GM18909 (cell line): ENCODE measurements at regions not wholly inside any gene's neighbourhood (a gene's known extent, or its start where the extent isn't known, plus 50 kb on each side); places are given as distances from the start of the nearest gene placed in this dataset.
A peak's percentile ranks its signal among the peaks of the same experiment; 100 is the strongest.

ENCODE experiments used
- ATAC-seq: cut with Tn5 transposase; IDR thresholded peaks from one replicate; pipeline ENCODE4 v1.9.1; 2021; ENCODE audit warnings: mild to moderate bottlenecking; ENCODE audit not compliant: unreplicated experiment, poor library complexity

DNA sequence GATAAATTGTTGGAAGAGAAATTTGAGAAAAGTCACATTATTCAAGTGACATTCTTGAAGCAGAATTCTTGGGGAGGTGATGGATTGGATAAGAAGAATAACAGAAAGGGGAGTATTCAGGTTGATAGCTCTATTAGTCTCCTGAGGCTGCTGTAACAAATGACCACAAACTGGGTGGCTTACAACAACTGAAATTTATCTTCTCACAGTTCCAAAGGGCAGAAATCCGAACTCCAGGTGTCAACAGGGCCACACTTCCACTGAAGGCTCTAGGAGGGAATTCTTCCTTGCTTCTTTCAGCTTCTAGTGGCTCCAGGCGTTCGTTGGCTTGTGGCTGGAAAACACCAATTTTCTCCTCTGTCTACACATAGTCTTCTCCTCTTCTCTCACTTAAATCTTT is 99.8 kb downstream of the TES start:
- ATAC-seq = no peak

DNA sequence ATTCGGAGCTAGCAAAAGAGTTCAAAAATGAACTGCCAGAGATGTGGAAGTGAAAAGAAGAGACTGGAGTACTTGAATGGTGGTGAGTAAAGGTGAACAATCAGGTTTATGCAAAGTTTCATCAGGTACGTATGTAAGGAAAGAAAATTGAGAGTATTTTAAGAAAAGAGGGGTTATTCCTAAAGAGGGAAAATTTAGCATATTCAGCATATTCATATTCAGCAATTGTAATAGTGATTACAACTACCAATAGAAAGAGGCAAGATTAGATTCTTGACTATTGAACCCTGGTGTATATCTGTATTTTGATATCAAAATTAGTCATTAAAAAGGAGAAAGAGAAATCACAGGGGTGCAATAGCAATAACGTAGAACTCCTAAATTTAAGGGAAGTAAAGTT is 100.9 kb downstream of the TES start:
- no peak for ATAC-seq

DNA sequence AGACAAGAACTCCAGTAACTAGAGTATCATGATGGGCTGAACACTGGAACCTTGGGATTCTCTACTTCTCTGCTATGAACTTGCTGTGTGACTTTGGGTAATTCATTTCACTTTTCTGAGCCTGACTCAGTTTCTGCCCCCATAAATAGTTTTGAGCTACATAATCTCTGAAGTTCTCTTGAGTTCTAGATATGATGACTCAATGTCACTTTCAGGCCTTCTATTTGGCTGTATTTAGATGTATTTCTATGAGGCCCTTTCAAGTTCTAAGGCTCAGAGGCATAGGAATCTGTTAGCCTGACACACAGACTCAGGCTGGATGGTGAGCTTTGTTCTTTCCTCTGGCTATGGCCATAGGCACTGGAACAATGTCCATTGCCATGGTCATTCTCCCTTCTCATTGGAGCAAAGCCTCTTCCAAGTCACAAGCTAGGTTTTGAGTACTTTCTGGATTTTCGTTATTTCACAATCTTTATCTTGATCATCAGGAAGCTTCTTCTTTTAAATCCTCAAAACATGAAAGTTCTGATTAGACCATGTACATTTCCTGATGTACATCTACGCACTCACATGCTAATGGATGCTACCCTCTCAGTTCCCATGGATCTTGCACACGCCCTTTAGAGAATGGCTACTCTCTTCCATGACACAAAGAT is 101.6 kb downstream of the TES start:
- no peak for ATAC-seq

DNA sequence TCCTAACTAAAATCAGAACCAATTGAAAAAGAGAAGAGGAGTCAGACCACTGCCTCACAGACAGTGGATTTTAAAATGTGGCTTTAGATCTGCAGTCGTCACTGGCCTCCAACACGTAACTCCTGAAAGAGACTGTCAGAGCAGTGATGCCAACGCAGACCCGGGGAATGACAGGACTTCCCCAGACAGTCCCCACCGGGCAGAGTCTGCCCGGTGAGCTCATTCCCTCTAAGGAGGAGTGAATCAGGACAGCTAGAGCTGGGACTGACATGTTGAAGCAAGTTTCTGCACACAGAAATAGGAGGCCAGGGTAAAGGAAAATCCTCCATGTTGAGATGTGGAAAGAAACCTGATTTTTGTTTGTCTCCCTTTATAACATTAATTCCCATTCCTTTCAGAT is 105.0 kb downstream of the TES start:
- no peak for ATAC-seq

DNA sequence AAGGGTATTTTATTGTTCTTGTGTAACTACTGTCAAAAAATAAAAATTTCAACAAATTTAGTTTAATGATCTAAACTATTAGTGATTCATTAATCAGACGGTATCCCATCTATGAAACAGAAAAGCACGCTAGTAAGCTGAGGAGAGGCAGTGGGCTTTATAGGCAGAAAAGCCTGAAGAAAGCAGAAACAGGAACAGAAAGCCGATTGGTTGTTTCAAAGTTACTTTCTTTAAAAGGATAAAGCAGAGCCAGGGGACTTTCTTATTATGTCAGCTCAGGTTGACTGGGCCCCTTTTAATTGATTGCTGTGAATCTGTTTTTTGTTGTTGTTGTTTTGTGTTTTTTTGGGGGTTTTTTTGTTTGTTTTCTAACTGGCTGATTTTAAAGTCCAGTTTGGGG is 105.5 kb downstream of the TES start:
- peak; percentile 36 for ATAC-seq

DNA sequence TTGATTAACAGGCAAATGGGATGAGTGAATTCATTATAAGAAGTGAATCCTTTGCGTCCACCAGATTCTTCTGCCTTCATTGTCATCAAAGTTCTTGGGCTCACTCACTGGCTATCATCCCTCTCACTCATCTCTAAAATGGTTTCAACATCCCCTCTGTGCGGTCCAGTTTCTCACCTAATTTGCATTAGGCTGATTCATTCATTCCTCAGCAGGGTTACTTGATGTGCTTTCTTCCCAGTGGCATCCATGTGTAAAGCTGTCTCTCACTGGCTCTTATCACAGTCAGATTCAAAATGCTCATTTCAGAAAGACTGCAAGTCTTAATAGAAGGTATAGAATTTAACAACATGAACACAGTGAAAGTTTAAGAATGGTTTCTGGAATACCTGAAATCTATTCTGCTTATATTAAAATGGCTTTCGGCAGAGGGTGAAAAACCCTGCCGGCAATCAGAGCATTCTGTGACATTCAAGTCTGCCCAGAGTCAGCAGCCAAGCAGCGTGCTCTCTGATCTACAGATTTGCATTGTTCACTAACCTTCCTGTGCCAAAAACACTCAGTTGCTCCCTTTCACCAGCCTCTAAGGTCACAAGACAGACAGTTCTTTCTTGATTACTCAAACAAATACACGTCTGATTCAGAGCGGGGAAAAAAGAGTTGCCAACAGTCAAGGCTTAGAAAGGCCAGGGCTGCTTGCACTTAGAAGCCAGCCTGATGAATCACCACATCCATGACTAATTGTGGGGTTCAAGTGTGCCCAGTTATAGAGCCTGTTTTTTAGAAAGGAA is 106.7 kb downstream of the TES start:
- ATAC-seq = peak; percentile 93

DNA sequence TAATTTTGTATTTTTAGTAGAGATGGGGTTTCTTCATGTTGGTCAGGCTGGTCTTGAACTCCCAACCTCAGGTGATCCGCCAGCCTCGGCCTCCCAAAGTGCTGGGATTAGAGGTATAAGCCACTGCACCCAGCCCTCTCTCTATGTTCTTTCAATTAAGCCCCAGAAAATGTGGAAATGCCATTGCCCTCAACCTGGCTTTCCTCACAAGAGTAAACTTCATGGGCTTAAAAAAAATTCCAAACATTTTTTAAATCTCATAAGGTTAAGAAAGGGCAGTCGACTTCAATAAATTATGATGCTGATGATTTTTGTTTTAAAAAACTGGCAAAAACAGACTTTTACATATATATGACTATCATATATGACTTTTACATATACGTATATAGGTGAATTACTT is 107.6 kb downstream of the TES start:
- no peak for ATAC-seq

DNA sequence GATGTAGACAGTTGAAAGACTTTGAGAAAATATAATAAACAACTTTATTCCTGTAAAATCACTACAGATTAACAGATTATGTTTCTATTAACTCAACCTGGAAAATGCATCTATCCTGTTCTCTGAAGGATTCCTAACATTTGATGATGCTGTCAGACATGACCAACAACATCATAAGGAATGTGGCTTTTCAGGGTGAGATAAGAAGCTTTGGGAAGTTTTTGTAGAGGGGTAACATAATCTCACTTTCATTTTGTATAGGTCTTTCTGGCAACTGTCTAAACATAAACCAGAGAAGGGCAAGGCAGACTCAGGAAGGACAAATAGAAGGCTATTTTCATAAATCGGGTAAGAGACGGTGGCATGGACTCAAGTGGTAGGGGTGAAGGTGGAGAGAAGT is 112.2 kb downstream of the TES start:
- ATAC-seq = no peak

DNA sequence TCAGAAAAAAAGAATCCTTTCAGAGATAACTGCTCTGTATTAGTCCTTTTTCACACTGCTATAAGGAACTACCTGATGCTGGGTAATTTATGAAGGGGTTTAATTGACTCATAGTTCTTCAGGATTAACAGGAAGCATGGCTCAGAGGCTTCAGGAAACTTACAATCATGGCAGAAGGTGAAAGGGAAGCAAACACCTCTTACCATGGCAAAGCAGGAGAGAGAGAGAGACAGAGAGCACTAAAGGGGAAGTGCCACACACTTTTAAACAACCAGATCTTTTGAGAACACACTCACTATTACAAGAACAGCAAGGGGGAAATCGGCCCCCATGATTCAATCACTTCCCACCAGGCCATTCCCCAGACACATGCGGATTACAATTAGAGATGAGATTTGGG is 114.2 kb downstream of the TES start:
- no peak for ATAC-seq

DNA sequence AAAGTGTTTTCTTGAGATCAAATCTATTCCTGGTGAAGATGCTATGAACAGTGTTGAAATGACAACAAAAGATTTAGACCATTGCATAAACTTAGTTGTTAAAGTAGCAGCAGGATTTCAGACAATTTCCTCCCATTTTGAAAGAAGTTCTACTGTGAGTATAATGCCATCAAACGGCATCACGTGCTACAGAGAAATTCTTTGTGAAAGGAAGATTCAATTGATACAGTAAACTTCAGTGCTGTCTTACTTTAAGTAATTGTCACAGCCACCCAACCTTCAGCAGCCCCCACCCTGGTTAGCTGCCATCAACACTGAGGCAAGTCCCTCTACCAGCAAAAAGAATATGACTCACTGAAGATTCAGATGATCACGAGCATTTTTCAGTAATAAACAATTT is 115.2 kb downstream of the TES start:
- no peak for ATAC-seq

DNA sequence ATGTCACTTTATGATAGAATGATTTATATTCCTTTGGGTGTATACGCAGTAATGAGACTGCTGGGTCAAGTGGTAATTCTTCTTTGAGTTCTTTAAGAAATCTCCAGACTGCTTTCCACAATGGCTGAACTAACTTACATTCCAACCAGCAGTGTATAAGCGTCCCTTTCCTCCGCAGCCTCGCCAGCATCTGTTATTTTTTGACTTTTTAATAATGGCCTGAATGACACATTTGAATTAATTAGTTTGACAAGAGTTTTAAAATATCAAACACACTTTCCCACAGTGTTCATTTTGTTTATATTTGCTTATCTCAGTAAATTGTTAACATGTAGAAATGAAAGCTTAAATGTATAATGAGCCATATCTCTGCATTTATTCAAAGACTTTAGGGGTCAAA is 116.8 kb downstream of the TES start:
- ATAC-seq = no peak

DNA sequence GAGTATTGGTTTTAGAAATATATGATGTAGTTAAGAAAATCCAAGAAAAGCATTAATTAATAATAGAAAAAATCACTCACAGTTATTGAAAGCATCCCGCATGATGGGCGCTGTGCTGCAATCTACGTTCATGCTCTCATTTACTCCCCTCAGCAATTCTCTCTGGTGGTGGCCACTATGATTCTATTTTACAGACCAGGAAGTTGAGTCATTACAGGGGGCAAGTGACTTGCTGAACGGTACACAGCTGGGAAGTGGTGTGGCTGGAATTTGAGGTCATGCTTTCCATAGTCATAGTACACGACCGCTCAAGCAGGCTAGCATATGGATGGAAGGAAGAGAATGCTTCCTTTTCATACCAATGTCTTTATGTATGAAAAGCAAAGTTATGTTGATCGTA is 117.4 kb downstream of the TES start:
- ATAC-seq = no peak

DNA sequence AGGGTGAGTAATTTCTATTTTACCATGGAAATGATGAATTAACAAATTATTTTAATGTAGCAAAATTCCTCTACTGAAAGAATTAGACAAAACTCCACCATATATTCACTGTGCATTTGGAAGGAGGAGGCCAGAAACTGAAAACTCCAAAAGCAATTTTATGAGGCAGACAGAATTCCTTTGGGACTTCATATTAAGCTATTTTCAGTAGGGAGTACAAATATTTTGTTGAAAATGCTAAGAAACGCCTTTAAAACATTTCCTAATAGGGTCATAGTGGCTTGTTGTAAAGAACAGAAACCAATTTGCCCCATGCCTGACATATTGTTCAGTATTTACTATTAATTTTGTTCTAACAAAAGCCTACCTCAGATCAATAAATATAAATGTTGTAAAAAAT is 117.8 kb downstream of the TES start:
- no peak for ATAC-seq

DNA sequence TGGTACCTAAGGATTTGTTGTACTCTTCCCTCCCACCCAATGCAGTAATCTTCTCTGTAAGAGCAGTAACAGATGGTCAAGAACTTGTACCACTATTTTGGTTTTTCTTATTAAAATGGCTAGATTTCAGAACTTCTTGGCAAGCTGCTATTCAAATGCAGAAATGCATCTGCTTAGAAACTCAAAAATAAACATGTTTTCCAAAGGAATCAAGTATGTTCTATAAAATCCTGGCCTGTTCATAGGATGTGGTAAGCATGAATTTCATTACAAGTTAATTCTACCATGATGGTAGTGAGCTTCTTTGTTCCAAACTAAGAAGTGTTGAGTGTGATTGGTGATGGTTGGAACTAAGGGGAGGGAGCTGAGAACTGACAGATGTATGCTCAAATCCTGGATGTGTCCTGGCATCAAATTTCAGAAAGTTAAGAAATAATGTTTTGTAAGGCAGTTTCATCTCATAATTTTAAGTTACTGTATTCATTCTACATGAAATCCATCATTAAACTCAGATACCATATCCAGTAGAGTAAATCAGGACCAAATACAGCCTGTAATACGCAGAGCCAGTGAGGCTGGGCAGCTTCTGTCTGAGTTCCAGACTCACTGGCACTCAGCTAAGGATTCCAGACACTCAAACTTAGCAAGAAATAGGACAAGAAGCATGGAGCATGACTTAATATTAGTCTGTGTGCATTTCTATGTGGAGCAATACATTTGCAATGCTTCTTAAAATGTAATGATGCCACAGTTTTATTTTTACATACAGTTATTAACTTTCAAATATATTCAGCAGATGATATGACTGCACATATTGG is 119.6 kb downstream of the TES start:
- ATAC-seq = no peak

DNA sequence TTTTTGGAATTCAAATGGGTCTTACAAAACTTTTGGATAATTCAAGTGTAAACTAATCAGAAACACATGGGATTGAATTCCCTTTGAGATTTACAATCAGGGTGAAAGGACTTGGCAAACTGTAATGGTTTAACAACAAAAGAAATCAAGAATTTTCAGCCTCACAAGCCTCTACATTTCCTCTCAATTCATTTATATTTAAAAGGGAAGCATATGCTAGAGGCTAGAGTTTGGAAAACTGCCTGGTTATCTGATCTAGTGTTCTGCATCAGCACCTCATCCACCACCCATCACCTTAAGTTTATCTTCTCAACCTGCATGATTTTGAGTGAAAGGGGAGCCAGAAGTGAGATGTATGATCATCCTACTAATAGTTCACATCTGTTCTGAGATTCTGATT is 120.7 kb downstream of the TES start:
- no peak for ATAC-seq

DNA sequence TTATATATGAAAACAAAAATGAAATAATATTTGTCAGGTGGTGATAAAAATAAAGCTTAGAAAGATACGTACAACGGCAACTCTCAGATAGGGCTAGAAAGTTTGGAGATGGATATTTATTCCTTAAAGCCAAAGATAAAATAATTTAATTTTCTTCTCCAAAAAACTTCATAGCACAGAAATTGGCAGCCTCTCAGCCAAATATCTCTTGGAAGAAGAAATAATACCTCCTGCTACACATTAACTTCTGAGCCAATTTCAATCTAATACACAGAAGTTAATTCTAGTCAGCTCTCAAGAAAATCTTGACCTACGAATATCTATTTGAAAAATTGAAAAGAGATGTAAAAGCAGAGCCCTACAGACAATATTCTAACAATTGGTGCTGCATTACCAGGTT is 122.4 kb downstream of the TES start:
- no peak for ATAC-seq

DNA sequence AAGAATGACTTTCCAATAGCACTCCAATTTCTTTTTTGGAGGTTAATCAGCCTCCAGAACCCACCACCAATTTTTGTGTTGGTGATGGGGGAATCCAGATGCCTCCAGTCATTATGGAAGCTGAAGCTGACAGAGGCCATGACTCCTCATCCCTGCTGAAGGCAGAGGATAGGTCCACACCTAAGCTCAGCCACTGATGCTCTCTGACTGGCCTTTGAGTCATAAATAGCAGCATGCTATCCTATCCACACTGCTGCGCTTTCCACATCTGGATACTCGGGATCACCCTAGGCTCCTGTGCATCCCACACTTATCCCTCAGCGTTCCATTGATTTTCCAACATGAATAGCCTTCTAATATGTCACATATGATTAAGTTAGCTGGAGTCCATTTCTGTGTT is 124.2 kb downstream of the TES start:
- no peak for ATAC-seq

DNA sequence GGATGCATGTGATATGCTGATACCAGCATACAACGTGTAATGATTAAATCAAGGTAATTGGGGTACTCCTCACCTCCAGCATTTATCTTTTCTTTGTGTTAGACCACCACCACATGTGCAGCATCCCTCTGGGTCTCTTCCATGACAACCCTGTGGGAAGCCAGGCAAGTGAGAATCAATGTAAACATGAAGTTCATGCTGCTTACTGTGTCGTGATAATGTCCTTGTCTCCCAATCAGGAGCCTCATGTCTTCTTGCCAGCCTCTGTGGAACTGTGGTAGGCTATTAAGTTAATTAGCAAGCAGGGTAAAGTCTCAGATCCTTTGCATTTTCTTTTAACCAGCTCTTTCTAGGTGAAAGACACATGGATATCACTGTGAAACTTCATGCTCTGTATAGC is 126.7 kb downstream of the TES start:
- no peak for ATAC-seq

DNA sequence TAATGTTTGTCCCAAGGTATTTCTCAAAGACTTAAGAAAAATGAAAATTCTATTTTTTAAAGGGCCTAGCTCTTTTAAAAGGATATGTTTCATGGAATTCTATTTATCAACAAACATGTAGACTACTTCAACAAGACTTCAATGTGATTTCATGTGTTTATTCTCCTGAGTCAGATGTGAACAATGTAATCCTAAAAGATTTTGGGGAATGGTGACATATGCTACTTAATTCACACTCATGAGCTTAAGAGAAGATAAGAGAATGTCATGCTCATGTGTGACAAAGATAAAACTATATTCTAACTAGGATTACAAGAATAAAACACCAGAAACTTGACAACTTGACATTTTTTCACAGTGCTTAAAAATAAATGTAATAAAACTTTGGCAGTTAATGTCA is 127.5 kb downstream of the TES start:
- no peak for ATAC-seq

DNA sequence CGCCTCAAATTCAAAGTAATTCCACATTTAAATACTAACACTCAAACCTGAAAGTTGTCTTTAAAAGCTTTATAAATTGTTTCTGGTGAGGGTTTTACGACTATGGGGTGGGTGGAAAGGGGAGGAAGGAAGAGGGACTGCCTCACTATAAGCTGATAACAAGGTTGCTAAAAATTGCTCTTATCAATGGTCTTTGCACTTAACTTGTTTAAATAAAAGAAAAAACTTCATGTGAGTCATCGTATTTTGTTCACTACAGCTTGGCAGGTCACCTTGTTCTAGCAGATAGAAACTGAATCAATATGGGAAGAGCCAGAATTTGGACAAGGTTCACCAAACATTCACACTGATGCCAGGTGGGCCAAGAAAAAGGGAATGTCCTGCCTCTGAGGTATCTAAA is 129.2 kb downstream of the TES start:
- no peak for ATAC-seq

DNA sequence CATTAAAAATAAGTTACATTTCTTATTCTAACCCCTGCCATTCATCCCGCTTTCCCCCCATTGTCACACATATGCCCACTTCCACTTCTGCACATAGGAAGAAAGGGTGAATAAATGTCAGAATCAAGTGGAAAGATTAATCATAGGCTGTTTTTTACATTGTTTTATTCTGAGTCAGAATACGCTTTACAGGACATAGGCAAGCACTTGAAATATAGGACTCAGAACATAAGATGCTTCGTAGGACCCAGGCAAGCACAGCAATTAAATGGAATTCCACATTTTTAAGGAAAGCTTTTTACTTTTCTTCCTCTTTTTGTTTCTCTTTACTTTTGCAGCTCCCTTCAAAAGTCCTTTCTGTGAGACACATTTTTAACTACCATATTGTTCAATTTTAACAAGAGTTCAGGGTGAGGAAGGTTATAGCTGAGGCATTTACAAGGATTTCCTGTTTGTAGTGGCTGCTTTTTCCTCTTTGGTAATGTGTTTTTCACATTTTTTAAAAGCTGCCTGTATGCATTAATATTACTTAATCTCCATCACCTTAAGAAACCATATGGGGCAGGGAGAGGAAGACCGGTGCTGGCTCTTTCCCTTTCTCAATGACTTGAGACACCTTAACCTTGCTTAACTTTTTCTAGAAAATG is 130.0 kb downstream of the TES start:
- no peak for ATAC-seq
